ENCODE measurements at regions not wholly inside any gene's neighbourhood (a gene's known extent, or its start where the extent isn't known, plus 50 kb on each side); places are given as distances from the start of the nearest gene placed in this dataset.

DNA sequence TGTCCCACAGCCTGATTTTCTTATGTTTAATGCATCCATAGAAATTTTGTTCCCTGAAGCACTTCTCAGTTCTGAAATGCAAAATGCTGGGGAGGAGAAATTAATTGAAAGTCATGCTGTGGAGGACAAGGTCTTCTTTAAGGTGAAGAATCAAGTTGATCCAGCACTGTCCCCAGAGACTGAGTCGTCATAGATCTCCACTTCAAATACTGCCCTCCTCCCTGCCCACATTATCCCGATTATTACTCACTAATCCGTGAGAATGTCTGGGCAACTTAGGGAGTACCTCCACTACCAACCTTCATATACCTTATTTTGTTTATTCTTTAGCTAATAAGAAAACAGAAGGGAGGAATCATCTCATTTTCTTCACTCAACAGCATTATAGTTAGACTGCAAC lies 70.0 kb upstream of the FMN2 start:
- TF ChIP-seq, protein P1, sequence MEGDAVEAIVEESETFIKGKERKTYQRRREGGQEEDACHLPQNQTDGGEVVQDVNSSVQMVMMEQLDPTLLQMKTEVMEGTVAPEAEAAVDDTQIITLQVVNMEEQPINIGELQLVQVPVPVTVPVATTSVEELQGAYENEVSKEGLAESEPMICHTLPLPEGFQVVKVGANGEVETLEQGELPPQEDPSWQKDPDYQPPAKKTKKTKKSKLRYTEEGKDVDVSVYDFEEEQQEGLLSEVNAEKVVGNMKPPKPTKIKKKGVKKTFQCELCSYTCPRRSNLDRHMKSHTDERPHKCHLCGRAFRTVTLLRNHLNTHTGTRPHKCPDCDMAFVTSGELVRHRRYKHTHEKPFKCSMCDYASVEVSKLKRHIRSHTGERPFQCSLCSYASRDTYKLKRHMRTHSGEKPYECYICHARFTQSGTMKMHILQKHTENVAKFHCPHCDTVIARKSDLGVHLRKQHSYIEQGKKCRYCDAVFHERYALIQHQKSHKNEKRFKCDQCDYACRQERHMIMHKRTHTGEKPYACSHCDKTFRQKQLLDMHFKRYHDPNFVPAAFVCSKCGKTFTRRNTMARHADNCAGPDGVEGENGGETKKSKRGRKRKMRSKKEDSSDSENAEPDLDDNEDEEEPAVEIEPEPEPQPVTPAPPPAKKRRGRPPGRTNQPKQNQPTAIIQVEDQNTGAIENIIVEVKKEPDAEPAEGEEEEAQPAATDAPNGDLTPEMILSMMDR (IDR thresholded peaks at IDR 0.05; ENCODE audit: low read depth, low read length), result no peak
- no peak for TF ChIP-seq POLR2A (IDR thresholded peaks at IDR 0.05; ENCODE audit: extremely low read depth, insufficient read length)
